ENCODE measurements at regions not wholly inside any gene's neighbourhood (a gene's known extent, or its start where the extent isn't known, plus 50 kb on each side); places are given as distances from the start of the nearest gene placed in this dataset.

- no peak for DNase-seq
These were observed 563.4 kb downstream of the BCL11B start for GRCh38 chr14:98708555-98708954.

GRCh38 chr14:98711453-98711852, 560.5 kb downstream of the BCL11B start:
- DNase-seq = no peak

GRCh38 chr14:98714626-98715425, 557.2 kb downstream of the BCL11B start:
- DNase-seq = no peak

GRCh38 chr14:98716133-98716532, 555.9 kb downstream of the BCL11B start:
- DNase-seq = no peak

GRCh38 chr14:98721061-98721460, 550.9 kb downstream of the BCL11B start:
- DNase-seq = no peak

GRCh38 chr14:98724734-98725133, 547.3 kb downstream of the BCL11B start:
- DNase-seq = no peak

GRCh38 chr14:98725191-98725590, 546.8 kb downstream of the BCL11B start:
- no peak for DNase-seq

- DNase-seq = no peak
These were observed 546.3 kb downstream of the BCL11B start for GRCh38 chr14:98725676-98726075.

- no peak for DNase-seq
These were observed 545.2 kb downstream of the BCL11B start for GRCh38 chr14:98726585-98727405.

GRCh38 chr14:98728024-98728423, 544.0 kb downstream of the BCL11B start:
- no peak for DNase-seq

GRCh38 chr14:98728836-98729235, 543.2 kb downstream of the BCL11B start:
- DNase-seq = no peak

GRCh38 chr14:98731286-98731685, 540.7 kb downstream of the BCL11B start:
- no peak for DNase-seq

GRCh38 chr14:98731701-98732100, 540.3 kb downstream of the BCL11B start:
- DNase-seq = no peak

GRCh38 chr14:98733536-98733935, 538.5 kb downstream of the BCL11B start:
- no peak for DNase-seq

- DNase-seq = no peak
These were observed 535.2 kb downstream of the BCL11B start for GRCh38 chr14:98736701-98737338.

- no peak for DNase-seq
These were observed 530.5 kb downstream of the BCL11B start for GRCh38 chr14:98741523-98741922.

- DNase-seq = no peak
These were observed 530.0 kb downstream of the BCL11B start for GRCh38 chr14:98742001-98742400.

- no peak for DNase-seq
These were observed 528.5 kb downstream of the BCL11B start for GRCh38 chr14:98743536-98743935.

- DNase-seq = no peak
These were observed 523.0 kb downstream of the BCL11B start for GRCh38 chr14:98748966-98749365.

- DNase-seq = no peak
These were observed 520.9 kb downstream of the BCL11B start for GRCh38 chr14:98751110-98751509.

GRCh38 chr14:98752660-98753059, 519.3 kb downstream of the BCL11B start:
- no peak for DNase-seq

GRCh38 chr14:98754343-98755020, 517.5 kb downstream of the BCL11B start:
- DNase-seq = no peak

- DNase-seq = no peak
These were observed 515.2 kb downstream of the BCL11B start for GRCh38 chr14:98756749-98757148.

Data from Kasumi-1 (cell line).